Dermis microvascular lymphatic vessel endothelial cell (primary cell): ENCODE measurements at regions not wholly inside any gene's neighbourhood (a gene's known extent, or its start where the extent isn't known, plus 50 kb on each side); places are given as distances from the start of the nearest gene placed in this dataset.
"Not testable (repeated sequence)": the region's sequence is repeated elsewhere in the genome, so short reads cannot be mapped to it uniquely, and the experiment has no call there.

Experiments used
- DNase-seq, 2 donors: peaks; one replicate each; pipeline versions ENCODE4 v3.0.0 to v3.0.0-alpha.2; 2010; ENCODE audit warnings: low read depth in 2 of 2

- no peak for DNase-seq
Measured at GRCh38 chr14:86933460-86933859, 1059.5 kb downstream of the GALC start.

GRCh38 chr14:86915406-86915805 lies 1077.6 kb downstream of the GALC start:
- DNase-seq: no peak

- no peak for DNase-seq
Measured at GRCh38 chr14:86912709-86913108, 1080.3 kb downstream of the GALC start.

GRCh38 chr14:86911486-86911885 lies 1081.5 kb downstream of the GALC start:
- DNase-seq: no peak

- DNase-seq: not testable (repeated sequence)
Measured at GRCh38 chr14:86905386-86905926, 1087.5 kb downstream of the GALC start.

GRCh38 chr14:86902176-86902950 lies 1090.6 kb downstream of the GALC start:
- DNase-seq: no peak

- DNase-seq: no peak
Measured at GRCh38 chr14:86897704-86898513, 1095.1 kb downstream of the GALC start.

- no peak for DNase-seq
Measured at GRCh38 chr14:86897224-86897623, 1095.8 kb downstream of the GALC start.

GRCh38 chr14:86896701-86897100 lies 1096.3 kb downstream of the GALC start:
- DNase-seq: no peak

- DNase-seq: no peak
Measured at GRCh38 chr14:86892152-86892956, 1100.6 kb downstream of the GALC start.

GRCh38 chr14:86885280-86885679 lies 1107.7 kb downstream of the GALC start:
- DNase-seq: no peak

- DNase-seq: no peak
Measured at GRCh38 chr14:86884498-86884897, 1108.5 kb downstream of the GALC start.

- DNase-seq: no peak
Measured at GRCh38 chr14:86882818-86883217, 1110.2 kb downstream of the GALC start.

- no peak for DNase-seq
Measured at GRCh38 chr14:86865934-86866333, 1127.0 kb downstream of the GALC start.

GRCh38 chr14:86858591-86858990 lies 1134.4 kb downstream of the GALC start:
- no peak for DNase-seq

- no peak for DNase-seq
Measured at GRCh38 chr14:86858031-86858430, 1135.0 kb downstream of the GALC start.

- DNase-seq: no peak
Measured at GRCh38 chr14:86852530-86852929, 1140.5 kb downstream of the GALC start.

- no peak for DNase-seq
Measured at GRCh38 chr14:86847140-86847539, 1145.8 kb downstream of the GALC start.

GRCh38 chr14:86838363-86838762 lies 1154.6 kb downstream of the GALC start:
- no peak for DNase-seq

- DNase-seq: no peak
Measured at GRCh38 chr14:86826661-86827060, 1166.3 kb downstream of the GALC start.

- DNase-seq: no peak
Measured at GRCh38 chr14:86824167-86824566, 1168.8 kb downstream of the GALC start.

GRCh38 chr14:86823581-86823980 lies 1169.4 kb downstream of the GALC start:
- no peak for DNase-seq
